AG20443 (cell line): ENCODE measurements at regions not wholly inside any gene's neighbourhood (a gene's known extent, or its start where the extent isn't known, plus 50 kb on each side); places are given as distances from the start of the nearest gene placed in this dataset.

Source experiments
- DNase-seq: peaks from one replicate; pipeline ENCODE4 v3.0.0; 2012; ENCODE audit warnings: low spot score, mixed read lengths

GRCh38 chr14:48874711-48875110 lies 711.5 kb downstream of the RPS29 start:
- DNase-seq, result no peak

GRCh38 chr14:48857366-48857765 lies 728.8 kb downstream of the RPS29 start:
- DNase-seq, result no peak

GRCh38 chr14:48853159-48853558 lies 733.0 kb downstream of the RPS29 start:
- DNase-seq, result no peak

GRCh38 chr14:48849741-48850322 lies 736.3 kb downstream of the RPS29 start:
- DNase-seq, result no peak

GRCh38 chr14:48842785-48843184 lies 743.4 kb downstream of the RPS29 start:
- no peak for DNase-seq

- no peak for DNase-seq
These were observed 760.1 kb downstream of the RPS29 start for GRCh38 chr14:48826058-48826457.

- no peak for DNase-seq
These were observed 771.6 kb downstream of the RPS29 start for GRCh38 chr14:48814562-48814961.

DNA sequence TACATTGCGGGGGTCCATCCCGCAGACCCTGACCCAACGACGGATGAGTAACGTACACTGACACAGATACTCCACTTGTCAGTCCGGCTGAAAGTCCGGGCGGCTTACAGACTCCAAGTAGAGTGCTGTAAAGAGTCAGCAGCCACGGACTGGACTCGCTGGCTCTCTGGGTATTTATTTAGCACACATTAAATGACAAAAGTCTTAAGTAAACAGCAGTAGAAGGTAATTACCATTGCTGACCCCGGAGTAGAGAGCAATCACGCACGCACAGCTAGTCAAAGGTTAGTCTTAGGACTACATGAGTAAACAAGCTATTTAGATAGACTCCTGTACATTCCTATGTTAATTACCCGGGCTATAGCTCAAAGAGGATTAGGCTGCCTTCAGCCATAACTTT lies 780.9 kb downstream of the RPS29 start:
- no peak for DNase-seq

- no peak for DNase-seq
These were observed 793.7 kb downstream of the RPS29 start for GRCh38 chr14:48792376-48793024.

DNA sequence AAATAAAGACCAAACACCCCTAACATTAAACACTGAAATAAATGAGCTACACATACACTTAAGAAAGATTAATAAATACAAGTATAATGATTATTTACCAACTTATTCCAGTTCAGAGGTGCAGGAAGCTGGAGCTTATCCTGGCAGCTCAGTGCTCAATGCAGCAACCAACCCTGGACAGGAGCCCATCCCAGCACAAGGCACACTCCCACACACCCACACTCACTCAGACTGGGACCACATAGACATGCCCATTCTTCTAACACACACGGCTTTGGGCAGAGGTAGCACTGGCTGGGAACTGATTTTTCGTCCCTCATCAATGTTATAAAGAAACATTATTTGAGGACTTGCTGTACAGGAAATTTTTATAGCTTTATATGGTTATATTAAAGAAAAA lies 797.4 kb downstream of the RPS29 start:
- DNase-seq, result no peak

DNA sequence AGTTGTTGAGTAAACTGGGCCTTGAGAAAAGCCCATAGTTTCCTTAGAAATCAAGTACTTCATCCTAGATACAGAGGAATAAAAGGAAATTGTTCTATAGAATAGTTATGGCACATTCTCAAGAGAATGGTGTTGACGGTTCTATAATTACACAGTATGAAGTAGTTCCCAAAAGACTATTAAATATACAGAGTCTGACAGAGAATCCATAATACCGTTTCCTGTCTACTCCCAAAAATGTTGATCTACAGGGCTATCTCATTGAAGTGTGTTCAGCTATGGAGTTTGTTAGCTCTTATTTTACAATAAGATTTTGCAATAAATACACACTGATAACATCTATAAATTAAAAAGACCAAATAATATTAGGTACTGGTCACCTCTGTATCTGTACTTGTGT lies 799.7 kb downstream of the RPS29 start:
- DNase-seq, result no peak

DNA sequence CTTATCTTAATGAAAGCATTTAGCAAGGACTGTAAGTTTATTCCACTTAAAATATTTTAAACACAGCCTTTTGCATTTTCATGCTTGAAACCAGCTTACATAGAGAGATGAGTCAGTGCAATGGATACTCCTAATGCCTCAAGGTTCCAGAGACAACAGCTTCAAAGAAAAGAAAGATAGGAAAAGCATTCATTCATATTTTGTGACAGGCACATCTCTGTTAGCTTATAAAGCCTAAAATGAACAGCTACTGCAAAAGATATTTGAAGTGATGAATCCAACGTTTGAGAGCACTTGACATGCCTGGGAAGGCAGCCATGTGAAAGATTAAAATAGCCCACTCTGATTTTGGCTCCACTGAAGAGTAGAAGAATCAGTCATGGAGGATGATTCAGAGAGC lies 814.5 kb downstream of the RPS29 start:
- no peak for DNase-seq

DNA sequence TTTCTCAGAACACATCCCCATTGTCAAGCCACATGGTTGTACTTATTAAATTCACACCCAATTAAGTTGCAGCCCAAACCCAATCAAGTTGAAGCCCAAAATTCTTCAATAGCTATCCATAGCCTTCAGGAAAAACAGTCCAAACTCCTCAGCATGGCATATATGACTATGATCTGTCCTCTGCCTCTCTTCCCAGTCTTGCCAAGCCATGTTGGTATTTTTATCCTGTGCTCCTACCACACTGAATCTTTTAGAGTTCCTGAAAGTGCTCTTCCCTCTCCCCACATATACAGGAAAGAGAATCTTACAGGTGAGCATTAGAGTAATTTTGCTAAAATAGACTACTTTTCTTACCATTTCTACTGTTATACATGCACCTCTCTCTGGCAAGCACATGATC lies 834.9 kb downstream of the RPS29 start:
- DNase-seq, result no peak

GRCh38 chr14:48748151-48748675 lies 838.0 kb downstream of the RPS29 start:
- no peak for DNase-seq

GRCh38 chr14:48747561-48748089 lies 838.6 kb downstream of the RPS29 start:
- no peak for DNase-seq

DNA sequence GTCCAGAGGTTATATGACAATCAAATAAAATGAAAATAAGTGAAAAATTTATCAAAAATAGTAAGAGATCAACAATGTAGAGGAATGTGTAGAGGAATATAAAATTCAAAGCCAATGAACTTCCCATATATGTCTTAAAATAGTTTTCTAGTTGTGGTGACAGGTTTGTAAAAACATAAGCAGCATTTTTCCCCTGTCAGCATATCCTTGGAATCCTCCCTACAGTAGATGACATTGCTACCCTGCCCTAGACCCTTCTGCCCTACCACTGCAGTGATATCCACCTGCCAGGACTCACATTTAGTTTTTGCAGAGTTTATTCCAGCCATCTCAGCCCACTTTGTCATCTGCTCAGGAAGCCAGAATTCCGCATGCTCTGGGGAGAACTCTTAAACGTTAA lies 842.0 kb downstream of the RPS29 start:
- DNase-seq, result no peak

DNA sequence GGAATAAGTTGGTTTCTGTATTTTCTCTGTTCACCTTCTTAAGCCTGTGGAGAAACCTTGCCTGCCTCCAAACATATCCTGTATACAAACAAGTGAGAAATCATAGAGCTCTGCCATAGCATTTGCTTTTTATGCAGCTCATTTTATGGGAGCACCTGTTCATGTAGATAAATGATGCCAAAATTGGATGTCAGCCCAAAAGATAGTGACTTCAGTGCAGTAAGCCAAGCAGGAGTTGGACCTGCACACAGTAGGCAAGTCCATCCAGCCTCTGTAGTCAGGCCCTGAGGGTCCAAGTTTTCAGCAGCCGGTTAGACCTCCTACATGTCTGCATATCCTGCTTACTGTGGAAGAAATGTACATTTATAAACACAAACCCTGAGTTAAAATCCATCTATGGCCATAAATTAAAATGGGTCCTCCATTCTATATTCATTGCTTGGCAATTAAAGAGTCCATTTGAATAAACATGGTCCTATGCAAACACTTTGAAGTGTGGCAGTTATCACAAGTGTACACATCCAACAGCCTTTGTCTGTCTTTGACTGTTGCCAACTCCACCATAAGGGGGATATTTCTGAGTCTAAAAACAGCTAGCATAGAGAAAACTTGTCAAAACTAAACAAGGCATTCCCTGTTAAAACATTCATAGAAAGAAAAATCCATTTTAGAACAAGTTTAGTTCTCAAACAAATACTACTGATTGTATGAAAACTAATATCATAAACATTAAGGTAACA lies 847.8 kb downstream of the RPS29 start:
- no peak for DNase-seq

- DNase-seq, result no peak
These were observed 850.6 kb downstream of the RPS29 start for GRCh38 chr14:48735607-48736006.

GRCh38 chr14:48731260-48731659 lies 854.9 kb downstream of the RPS29 start:
- DNase-seq, result no peak

DNA sequence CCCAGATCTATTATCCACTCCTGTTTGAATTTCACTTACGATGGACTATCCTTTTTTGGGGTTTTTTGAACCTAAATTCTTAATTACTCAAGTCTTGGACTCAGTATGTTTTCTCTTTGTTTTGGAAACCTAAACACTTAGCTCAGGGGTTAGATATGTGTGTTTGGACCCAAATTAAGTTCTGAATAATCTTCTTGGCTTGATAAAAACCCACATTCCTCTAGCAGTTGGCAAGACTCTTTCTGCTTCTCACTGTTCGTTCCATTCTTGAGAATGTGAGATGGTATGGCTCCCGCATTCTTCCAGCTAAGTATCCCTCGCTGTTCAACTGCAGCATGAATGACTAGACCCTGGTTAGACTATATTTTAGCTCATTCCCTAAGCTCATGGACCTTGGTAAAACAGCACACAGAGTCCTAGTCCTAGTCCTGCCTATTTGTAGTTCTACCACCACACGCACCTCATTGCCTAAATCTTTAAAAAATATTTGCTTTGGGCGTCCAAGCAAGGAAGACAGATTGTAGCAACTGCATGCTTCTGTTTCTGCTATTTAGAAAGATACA lies 860.0 kb downstream of the RPS29 start:
- DNase-seq, result no peak

- DNase-seq, result no peak
These were observed 861.0 kb downstream of the RPS29 start for GRCh38 chr14:48725051-48725734.

GRCh38 chr14:48723841-48724495 lies 862.2 kb downstream of the RPS29 start:
- DNase-seq, result no peak
